CD4-positive, alpha-beta T cell (primary cell): ENCODE measurements at regions not wholly inside any gene's neighbourhood (a gene's known extent, or its start where the extent isn't known, plus 50 kb on each side); places are given as distances from the start of the nearest gene placed in this dataset.

Experiments
- ATAC-seq: fragments of 200-7000 bp; cut with Tn5 transposase; one replicate; pipeline ENCODE4 v1.10.0; 2022; ENCODE audit warnings: mild to moderate bottlenecking; ENCODE audit not compliant: poor library complexity
- CTCF ChIA-PET: fragments of 350-600 bp; sonication (Branson Sonifier 250); formaldehyde crosslinking; loops from one replicate; lab custom pipeline; 2021; ENCODE audit warnings: antibody characterized with exemption, inconsistent platforms; lab: Charles Lee
- POLR2A ChIA-PET: fragments of 350-600 bp; sonication (Branson Sonifier 250); formaldehyde crosslinking; loops from one replicate; lab custom pipeline; 2021; ENCODE audit warnings: antibody characterized with exemption, inconsistent platforms; lab: Charles Lee
- DNase-seq, 14 experiments: peaks; one replicate each; pipeline ENCODE4 v3.0.0-alpha.2; 2013 to 2020; ENCODE audit warnings: mixed read lengths in 2 of 14
- H3K27ac ChIP-seq, 2 donors: one replicate each; pipeline versions ENCODE4 v1.5.1 to v1.7.0; 2013; ENCODE audit warnings: low read length in 2 of 2, low read depth in 1 of 2, mild to moderate bottlenecking in 1 of 2
- H3K27me3 ChIP-seq, 2 experiments: 1 replicate in 1 of 2; 2 replicates in 1 of 2; pipeline versions ENCODE4 v1.6.1 to v1.7.0; 2013; ENCODE audit warnings: low read length in 2 of 2, control low read depth in 1 of 2, mild to moderate bottlenecking in 1 of 2, moderate library complexity in 1 of 2; ENCODE audit not compliant: insufficient read depth in 2 of 2, control insufficient read depth in 1 of 2
- H3K36me3 ChIP-seq: one replicate; pipeline ENCODE4 v1.6.1; 2013; ENCODE audit warnings: low read length, control low read depth; ENCODE audit not compliant: insufficient read depth
- H3K4me1 ChIP-seq: one replicate; pipeline ENCODE4 v1.6.1; 2013; ENCODE audit warnings: low read length, control low read depth; ENCODE audit not compliant: insufficient read depth
- H3K4me3 ChIP-seq: one replicate; pipeline ENCODE4 v1.5.1; 2013; ENCODE audit warnings: mild to moderate bottlenecking, low read length, moderate library complexity
- H3K9me3 ChIP-seq, 2 experiments: 1 replicate in 1 of 2; 2 replicates in 1 of 2; pipeline versions ENCODE4 v1.6.1 to v1.7.0; 2013; ENCODE audit warnings: low read length in 2 of 2, mild to moderate bottlenecking in 2 of 2, control low read depth in 1 of 2, moderate library complexity in 1 of 2; ENCODE audit not compliant: control insufficient read depth in 1 of 2, insufficient read depth in 1 of 2
- H3K27ac Mint-ChIP-seq: one replicate; pipeline ENCODE4 v1.8.0; 2020; ENCODE audit warnings: mixed read lengths
- H3K27me3 Mint-ChIP-seq: one replicate; pipeline ENCODE4 v1.8.0; 2021; ENCODE audit warnings: mixed read lengths
- H3K36me3 Mint-ChIP-seq: one replicate; pipeline ENCODE4 v1.8.0; 2021; ENCODE audit warnings: low read depth, mixed read lengths
- H3K4me1 Mint-ChIP-seq: one replicate; pipeline ENCODE4 v1.8.0; 2021; ENCODE audit warnings: low read depth, mixed read lengths
- H3K4me3 Mint-ChIP-seq: one replicate; pipeline ENCODE4 v1.8.0; 2020; ENCODE audit warnings: mild to moderate bottlenecking, mixed read lengths
- H3K9me3 Mint-ChIP-seq: one replicate; pipeline ENCODE4 v1.8.0; 2020; ENCODE audit warnings: mixed read lengths
- intact Hi-C, 2 experiments: fragments of 100-400 bp; cut with DNase I in 1 of 2; cut with micrococcal nuclease in 1 of 2; formaldehyde crosslinking; loops; one replicate each; pipeline versions ENCODE4 v1.15.1 to v1.9.0; 2023 to 2025; cut with DNase I, micrococcal nuclease
- TF ChIP-seq, protein P1 (sequence below): fragments of 200-600 bp; IDR thresholded peaks from one replicate; pipeline ENCODE4 v1.8.0; 2022; ENCODE audit warnings: antibody characterized with exemption, mild to moderate bottlenecking

DNA sequence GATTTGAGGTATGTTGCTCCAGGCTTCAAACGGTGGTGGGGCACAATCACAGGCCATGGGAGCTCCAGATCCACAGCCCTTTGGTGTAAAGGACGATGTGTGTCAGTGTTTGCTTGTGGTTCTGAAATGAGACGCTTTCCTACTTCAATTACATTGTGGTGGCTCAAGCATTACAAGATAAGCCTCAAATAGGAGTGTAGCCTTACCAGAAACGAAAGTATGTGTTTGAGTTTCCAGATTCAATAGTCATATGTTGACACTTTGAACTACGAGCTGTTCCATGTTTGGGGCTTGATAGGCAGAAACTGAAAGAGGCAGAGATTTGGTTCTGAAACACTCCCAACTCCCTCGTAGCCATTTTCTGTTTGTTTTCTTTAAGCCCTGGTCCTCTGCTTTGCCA is 187.1 kb downstream of the MYLK4 start:
- CTCF ChIA-PET: no interaction called here
- H3K4me1 Mint-ChIP-seq: peaks cover 5% of the 10 kb centered on the region
- Histone ChIP-seq H3K27ac (no peak overlapping the region), H3K4me3 (no peak overlapping the region), H3K36me3 (no peaks in the 10 kb centered on the region), H3K4me1 (peaks cover 4% of the 10 kb centered on the region), H3K9me3 (no peaks in the 10 kb centered on the region), H3K27me3 (no peaks in the 10 kb centered on the region)
- ATAC-seq (no peak), DNase-seq (no peak)
- POLR2A ChIA-PET: no interaction called here
- no peak overlapping the region for H3K27ac Mint-ChIP-seq
- intact Hi-C loops: no loop called here
- H3K36me3 Mint-ChIP-seq: no peaks in the 10 kb centered on the region
- peaks cover 4% of the 10 kb centered on the region for H3K27me3 Mint-ChIP-seq
- TF ChIP-seq, protein P1, sequence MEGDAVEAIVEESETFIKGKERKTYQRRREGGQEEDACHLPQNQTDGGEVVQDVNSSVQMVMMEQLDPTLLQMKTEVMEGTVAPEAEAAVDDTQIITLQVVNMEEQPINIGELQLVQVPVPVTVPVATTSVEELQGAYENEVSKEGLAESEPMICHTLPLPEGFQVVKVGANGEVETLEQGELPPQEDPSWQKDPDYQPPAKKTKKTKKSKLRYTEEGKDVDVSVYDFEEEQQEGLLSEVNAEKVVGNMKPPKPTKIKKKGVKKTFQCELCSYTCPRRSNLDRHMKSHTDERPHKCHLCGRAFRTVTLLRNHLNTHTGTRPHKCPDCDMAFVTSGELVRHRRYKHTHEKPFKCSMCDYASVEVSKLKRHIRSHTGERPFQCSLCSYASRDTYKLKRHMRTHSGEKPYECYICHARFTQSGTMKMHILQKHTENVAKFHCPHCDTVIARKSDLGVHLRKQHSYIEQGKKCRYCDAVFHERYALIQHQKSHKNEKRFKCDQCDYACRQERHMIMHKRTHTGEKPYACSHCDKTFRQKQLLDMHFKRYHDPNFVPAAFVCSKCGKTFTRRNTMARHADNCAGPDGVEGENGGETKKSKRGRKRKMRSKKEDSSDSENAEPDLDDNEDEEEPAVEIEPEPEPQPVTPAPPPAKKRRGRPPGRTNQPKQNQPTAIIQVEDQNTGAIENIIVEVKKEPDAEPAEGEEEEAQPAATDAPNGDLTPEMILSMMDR: no peak
- H3K4me3 Mint-ChIP-seq: no peak overlapping the region
- H3K9me3 Mint-ChIP-seq: no peaks in the 10 kb centered on the region

DNA sequence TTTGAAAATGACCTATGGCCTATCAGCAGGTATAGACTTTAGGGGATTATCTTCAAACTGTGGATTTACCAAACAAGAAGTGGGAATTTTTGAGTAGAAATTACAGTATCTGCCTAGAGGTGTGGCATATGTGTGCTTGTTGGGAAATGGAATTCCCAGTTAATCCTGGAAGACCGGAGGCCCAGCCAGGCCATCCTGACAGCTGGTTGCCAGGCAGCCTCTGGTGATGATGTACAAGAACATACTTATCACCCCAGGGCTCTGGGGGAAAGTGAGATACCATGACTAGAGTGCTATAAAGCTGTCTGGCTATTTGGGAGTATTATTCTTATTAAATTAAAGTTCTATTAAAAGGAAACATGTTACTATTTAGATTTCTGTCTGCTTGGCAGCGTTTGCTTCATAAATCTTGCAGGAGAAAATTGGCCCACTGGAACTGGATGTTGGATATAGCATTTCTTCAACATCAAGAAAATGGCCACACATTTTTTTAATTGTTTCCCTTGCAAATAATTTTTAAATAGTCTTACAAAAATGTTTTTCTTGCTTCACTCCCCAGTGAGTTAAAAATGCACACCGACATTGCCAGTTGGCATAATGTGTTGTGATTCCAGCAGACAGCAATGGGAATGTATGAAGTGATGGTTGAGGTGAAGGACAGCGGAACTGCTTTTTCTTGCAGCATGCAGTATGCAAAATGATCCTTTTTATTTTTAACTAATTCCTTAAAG is 187.8 kb downstream of the MYLK4 start:
- intact Hi-C loops: no loop called here
- Histone ChIP-seq H3K27me3 (peaks cover 0 to under 1% of the 10 kb centered on the region in 2 experiments), H3K4me3 (no peak overlapping the region), H3K4me1 (peaks cover 4% of the 10 kb centered on the region), H3K27ac (no peak overlapping the region), H3K9me3 (no peaks in the 10 kb centered on the region), H3K36me3 (no peaks in the 10 kb centered on the region)
- TF ChIP-seq, protein P1: no peak
- POLR2A ChIA-PET: no interaction called here
- CTCF ChIA-PET: no interaction called here
- Mint-ChIP-seq H3K9me3 (no peaks in the 10 kb centered on the region), H3K4me3 (no peak overlapping the region), H3K36me3 (no peaks in the 10 kb centered on the region), H3K27me3 (peaks cover 7% of the 10 kb centered on the region), H3K4me1 (peaks cover 5% of the 10 kb centered on the region), H3K27ac (no peak overlapping the region)
- DNase-seq: no peak
- no peak for ATAC-seq

DNA sequence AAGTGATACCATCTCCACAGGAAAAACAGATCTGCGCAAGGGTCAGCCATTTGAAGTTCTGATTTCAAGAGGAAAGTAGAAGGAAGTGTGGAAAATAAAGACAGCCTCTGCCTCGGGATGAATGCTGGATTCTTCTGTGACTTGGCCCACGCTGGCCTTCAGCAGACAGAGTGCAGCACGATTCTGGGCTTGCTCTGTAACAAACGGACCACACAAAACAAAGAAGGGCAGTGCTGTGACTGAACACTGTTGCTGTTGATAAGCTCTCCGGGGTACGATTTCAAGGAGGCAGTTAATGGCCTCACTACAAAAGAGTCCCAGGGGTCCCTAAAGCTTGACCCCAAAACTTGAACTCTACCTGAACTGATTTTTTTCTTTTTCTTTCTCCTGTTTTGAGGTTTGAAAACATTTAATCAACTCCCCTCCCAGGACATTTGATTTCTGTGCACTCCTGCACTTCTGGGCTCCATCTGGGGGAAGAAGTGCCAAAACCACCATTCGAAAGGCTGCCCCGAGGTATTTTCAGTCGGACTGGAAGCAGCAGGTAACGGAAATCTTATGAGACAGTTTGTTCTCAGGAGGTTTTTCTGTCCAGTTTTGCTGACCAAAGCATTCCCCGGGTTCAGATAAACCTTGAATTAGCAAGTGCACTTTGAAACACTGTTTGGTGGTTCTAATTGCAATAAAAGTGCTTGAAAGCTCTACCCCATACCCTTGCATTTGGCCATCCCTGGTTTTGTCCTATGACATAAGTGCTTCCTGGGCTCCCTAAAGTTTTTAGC is 189.6 kb downstream of the MYLK4 start:
- ChIA-PET POLR2A (interaction anchor here (0.6 kb wide), 1 partner anchor 1055 kb away, joined by 3 read pairs; no protein-coding TSS in a partner anchor), CTCF (interaction anchor here (0.6 to 0.9 kb wide), 2 partner anchors 22 to 1602 kb away, joined by 3 read pairs; no protein-coding TSS in a partner anchor)
- no peak overlapping the region for H3K27ac ChIP-seq
- intact Hi-C loops: no loop called here
- H3K9me3 Mint-ChIP-seq: no peaks in the 10 kb centered on the region
- peaks cover 0 to 2% of the 10 kb centered on the region in 2 experiments for H3K27me3 ChIP-seq
- ATAC-seq (no peak), DNase-seq (no peak)
- no peak overlapping the region for H3K4me3 ChIP-seq
- H3K27ac Mint-ChIP-seq: no peak overlapping the region
- peaks cover 4% of the 10 kb centered on the region for H3K4me1 ChIP-seq
- peaks cover 13% of the 10 kb centered on the region for H3K27me3 Mint-ChIP-seq
- H3K4me3 Mint-ChIP-seq: no peak overlapping the region
- no peaks in the 10 kb centered on the region for H3K9me3 ChIP-seq
- no peaks in the 10 kb centered on the region for H3K36me3 ChIP-seq
- peaks cover 5% of the 10 kb centered on the region for H3K4me1 Mint-ChIP-seq
- no peaks in the 10 kb centered on the region for H3K36me3 Mint-ChIP-seq
- TF ChIP-seq, protein P1: no peak
